HepG2 (cell line): ENCODE measurements at regions not wholly inside any gene's neighbourhood (a gene's known extent, or its start where the extent isn't known, plus 50 kb on each side); places are given as distances from the start of the nearest gene placed in this dataset.

ENCODE experiments used
- CAMTA2 ChIP-seq: sonication (generic); formaldehyde crosslinking; IDR thresholded peaks from 2 replicates; pipeline ENCODE4 v1.4.0; 2020; ENCODE audit warnings: mild to moderate bottlenecking, missing genetic modification reagents, borderline replicate concordance
- E2F5 ChIP-seq: sonication (generic); formaldehyde crosslinking; conservative IDR thresholded peaks from 2 replicates; pipeline ENCODE4 v1.4.0; 2020; ENCODE audit warnings: missing genetic modification reagents
- EZH2 ChIP-seq: conservative IDR thresholded peaks from 2 replicates; pipeline ENCODE4 v1.6.1; 2012; ENCODE audit warnings: mild to moderate bottlenecking, low read depth, low read length, moderate library complexity
- HNF4G ChIP-seq, 2 experiments: sonication (generic) in 1 of 2; formaldehyde crosslinking in 1 of 2; IDR thresholded peaks; 2 replicates each; pipeline versions ENCODE4 v1.4.0 to v1.6.1; 2011 to 2020; ENCODE audit warnings: borderline replicate concordance in 2 of 2, low read depth in 2 of 2, mild to moderate bottlenecking in 2 of 2, low read length in 1 of 2, missing genetic modification reagents in 1 of 2, moderate library complexity in 1 of 2
- HOXD1 ChIP-seq: sonication (generic); formaldehyde crosslinking; IDR thresholded peaks from 2 replicates; pipeline ENCODE4 v1.5.0; 2020; ENCODE audit warnings: missing genetic modification reagents
- KLF11 ChIP-seq: IDR thresholded peaks from 2 replicates; pipeline ENCODE4 v1.6.1; 2016; ENCODE audit warnings: missing compliant biosample characterization
- MAFG ChIP-seq: sonication (generic); formaldehyde crosslinking; IDR thresholded peaks from 2 replicates; pipeline ENCODE4 v1.5.1; 2020; ENCODE audit warnings: mild to moderate bottlenecking, missing genetic modification reagents
- MATR3 ChIP-seq: sonication (generic); formaldehyde crosslinking; IDR thresholded peaks from 2 replicates; pipeline ENCODE4 v1.4.0; 2020; ENCODE audit warnings: missing genetic modification reagents
- PAX8 ChIP-seq: sonication (generic); formaldehyde crosslinking; IDR thresholded peaks from 2 replicates; pipeline ENCODE4 v1.8.0; 2022; ENCODE audit warnings: mild to moderate bottlenecking, missing genetic modification reagents, borderline replicate concordance
- PHB2 ChIP-seq: fragments of 450-650 bp; IDR thresholded peaks from 2 replicates; pipeline ENCODE4 v1.6.1; 2018; ENCODE audit not compliant: partially characterized antibody
- RFX3 ChIP-seq: IDR thresholded peaks from 2 replicates; pipeline ENCODE4 v1.6.1; 2016; ENCODE audit warnings: missing biosample characterization, missing genetic modification reagents
- SIX1 ChIP-seq: sonication (generic); formaldehyde crosslinking; IDR thresholded peaks from 2 replicates; pipeline ENCODE4 v1.4.0; 2020; ENCODE audit warnings: missing genetic modification reagents, borderline replicate concordance
- SPEN ChIP-seq: sonication (generic); formaldehyde crosslinking; IDR thresholded peaks from 2 replicates; pipeline ENCODE4 v1.5.1; 2020; ENCODE audit warnings: low read depth, mild to moderate bottlenecking, missing genetic modification reagents
- SSRP1 ChIP-seq: IDR thresholded peaks from 2 replicates; pipeline ENCODE4 v1.6.1; 2016; ENCODE audit warnings: control low read depth
- TCF7 ChIP-seq: sonication (generic); IDR thresholded peaks from 2 replicates; pipeline ENCODE4 v1.6.1; 2016; ENCODE audit warnings: antibody characterized with exemption, low read depth
- ZBTB26 ChIP-seq: IDR thresholded peaks from 2 replicates; pipeline ENCODE4 v1.6.1; 2016; ENCODE audit warnings: missing compliant biosample characterization, missing genetic modification reagents, borderline replicate concordance
- ZNF138 ChIP-seq: sonication (generic); formaldehyde crosslinking; IDR thresholded peaks from 2 replicates; pipeline ENCODE4 v1.5.0; 2020; ENCODE audit warnings: mild to moderate bottlenecking, low read depth, missing genetic modification reagents
- ZNF232 ChIP-seq: sonication (generic); formaldehyde crosslinking; IDR thresholded peaks from 2 replicates; pipeline ENCODE4 v1.4.0; 2020; ENCODE audit warnings: missing genetic modification reagents, borderline replicate concordance
- ZNF501 ChIP-seq: sonication (generic); formaldehyde crosslinking; IDR thresholded peaks from 2 replicates; pipeline ENCODE4 v1.5.1; 2020; ENCODE audit warnings: mild to moderate bottlenecking, moderate library complexity, missing genetic modification reagents
- ZNF558 ChIP-seq: sonication (generic); formaldehyde crosslinking; IDR thresholded peaks from 2 replicates; pipeline ENCODE4 v1.9.0; 2022; ENCODE audit warnings: mild to moderate bottlenecking, missing genetic modification reagents, borderline replicate concordance
- ZNF788 ChIP-seq: sonication (generic); formaldehyde crosslinking; IDR thresholded peaks from 2 replicates; pipeline ENCODE4 v1.5.0; 2020; ENCODE audit warnings: mild to moderate bottlenecking, missing genetic modification reagents, borderline replicate concordance
- TF ChIP-seq, protein P1 (sequence below): sonication (generic); formaldehyde crosslinking; IDR thresholded peaks from 2 replicates; pipeline ENCODE4 v1.4.0; 2020; ENCODE audit warnings: missing genetic modification reagents
- TF ChIP-seq, protein P2 (sequence below): sonication (generic); formaldehyde crosslinking; IDR thresholded peaks from 2 replicates; pipeline ENCODE4 v1.4.0; 2020; ENCODE audit warnings: low read depth, mild to moderate bottlenecking, missing genetic modification reagents
- TF ChIP-seq, protein P3 (sequence below): sonication (generic); formaldehyde crosslinking; IDR thresholded peaks from 2 replicates; pipeline ENCODE4 v1.5.1; 2020; ENCODE audit warnings: missing genetic modification reagents, mild to moderate bottlenecking, borderline replicate concordance

GRCh38 chr20:50320901-50321796 lies 130.5 kb downstream of the CEBPB start (continued):
- TF ChIP-seq SSRP1 (CRISPR knock-in tag) (no peak), PAX8 (CRISPR knock-in tag) (peak; percentile 98; the same call in 1 of the 2 replicates), MAFG (CRISPR knock-in tag) (peak; percentile 47; the same call in 1 of the 2 replicates), MATR3 (no peak), ZNF232 (no peak; the same call in none of the 2 replicates), PHB2 (no peak), HNF4G (IDR thresholded peaks at IDR 0.05; ENCODE audit: borderline replicate concordance, low read depth, low read length) (no peak), HNF4G (CRISPR knock-in tag; IDR thresholded peaks at IDR 0.05; ENCODE audit: borderline replicate concordance, low read depth) (peak; percentile 64; the same call in 1 of the 2 replicates), CAMTA2 (CRISPR knock-in tag) (0 out of 2 replicates have a peak, but pooled peaks have one; percentile 77), ZBTB26 (CRISPR knock-in tag) (peak; percentile 85), TCF7 (no peak), SIX1 (CRISPR knock-in tag) (no peak), ZNF138 (CRISPR knock-in tag) (peak; percentile 58; the same call in 1 of the 2 replicates), HOXD1 (no peak; the same call in none of the 2 replicates), SPEN (CRISPR knock-in tag) (peak; percentile 94), E2F5 (CRISPR knock-in tag) (no peak; the same call in 1 of the 2 replicates), ZNF501 (peak; percentile 94), RFX3 (CRISPR knock-in tag) (no peak), ZNF788 (CRISPR knock-in tag) (peak; percentile 93), ZNF558 (CRISPR knock-in tag) (0 out of 2 replicates have a peak, but pooled peaks have one; percentile 59), EZH2 (no peak), KLF11 (CRISPR knock-in tag) (no peak)
- TF ChIP-seq, protein P1, sequence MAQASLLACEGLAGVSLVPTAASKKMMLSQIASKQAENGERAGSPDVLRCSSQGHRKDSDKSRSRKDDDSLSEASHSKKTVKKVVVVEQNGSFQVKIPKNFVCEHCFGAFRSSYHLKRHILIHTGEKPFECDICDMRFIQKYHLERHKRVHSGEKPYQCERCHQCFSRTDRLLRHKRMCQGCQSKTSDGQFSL (CRISPR knock-in tag) = no peak
- TF ChIP-seq, protein P2, sequence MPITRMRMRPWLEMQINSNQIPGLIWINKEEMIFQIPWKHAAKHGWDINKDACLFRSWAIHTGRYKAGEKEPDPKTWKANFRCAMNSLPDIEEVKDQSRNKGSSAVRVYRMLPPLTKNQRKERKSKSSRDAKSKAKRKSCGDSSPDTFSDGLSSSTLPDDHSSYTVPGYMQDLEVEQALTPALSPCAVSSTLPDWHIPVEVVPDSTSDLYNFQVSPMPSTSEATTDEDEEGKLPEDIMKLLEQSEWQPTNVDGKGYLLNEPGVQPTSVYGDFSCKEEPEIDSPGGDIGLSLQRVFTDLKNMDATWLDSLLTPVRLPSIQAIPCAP (CRISPR knock-in tag) = peak; percentile 56; the same call in 1 of the 2 replicates
- TF ChIP-seq, protein P3, sequence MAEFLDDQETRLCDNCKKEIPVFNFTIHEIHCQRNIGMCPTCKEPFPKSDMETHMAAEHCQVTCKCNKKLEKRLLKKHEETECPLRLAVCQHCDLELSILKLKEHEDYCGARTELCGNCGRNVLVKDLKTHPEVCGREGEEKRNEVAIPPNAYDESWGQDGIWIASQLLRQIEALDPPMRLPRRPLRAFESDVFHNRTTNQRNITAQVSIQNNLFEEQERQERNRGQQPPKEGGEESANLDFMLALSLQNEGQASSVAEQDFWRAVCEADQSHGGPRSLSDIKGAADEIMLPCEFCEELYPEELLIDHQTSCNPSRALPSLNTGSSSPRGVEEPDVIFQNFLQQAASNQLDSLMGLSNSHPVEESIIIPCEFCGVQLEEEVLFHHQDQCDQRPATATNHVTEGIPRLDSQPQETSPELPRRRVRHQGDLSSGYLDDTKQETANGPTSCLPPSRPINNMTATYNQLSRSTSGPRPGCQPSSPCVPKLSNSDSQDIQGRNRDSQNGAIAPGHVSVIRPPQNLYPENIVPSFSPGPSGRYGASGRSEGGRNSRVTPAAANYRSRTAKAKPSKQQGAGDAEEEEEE (CRISPR knock-in tag) = peak; percentile 88; the same call in 1 of the 2 replicates
